ENCODE measurements at regions not wholly inside any gene's neighbourhood (a gene's known extent, or its start where the extent isn't known, plus 50 kb on each side); places are given as distances from the start of the nearest gene placed in this dataset.

- Histone ChIP-seq H3K36me3 (ENCODE audit: control insufficient read depth in 2 of 2, insufficient read depth in 1 of 2, low read length in 2 of 2) (no peaks in the 10 kb centered on the region), H3K4me3 (ENCODE audit: low read depth, low read length) (no peak overlapping the region), H3K4me1 (ENCODE audit: control insufficient read depth, insufficient read depth, low read length) (no peaks in the 10 kb centered on the region; the same call in 1 of the 2 replicates), H3K27ac (ENCODE audit: extremely low read depth, low read depth, low read length) (no peak overlapping the region), H3K9me3 (ENCODE audit: control insufficient read depth, insufficient read depth, low read depth, low read length) (no peaks in the 10 kb centered on the region)
- ChIA-PET CTCF (interaction anchor here (0.7 kb wide), 1 partner anchor 645 kb away, joined by 3 read pairs; no protein-coding TSS in a partner anchor), POLR2A (no interaction called here)
- TF ChIP-seq ZNF501 (tag by site-specific recombination; IDR thresholded peaks at IDR 0.05): no peak
- TF ChIP-seq ZNF513 (tag by site-specific recombination; IDR thresholded peaks at IDR 0.05): no peak
These were observed 258.9 kb upstream of the TCF21 start for GRCh38 chr6:133629970-133630369.

- Histone ChIP-seq H3K4me1 (ENCODE audit: control insufficient read depth, insufficient read depth, low read length) (no peaks in the 10 kb centered on the region; the same call in 1 of the 2 replicates), H3K9me3 (ENCODE audit: control insufficient read depth, insufficient read depth, low read depth, low read length) (no peaks in the 10 kb centered on the region), H3K36me3 (ENCODE audit: control insufficient read depth in 2 of 2, insufficient read depth in 1 of 2, low read length in 2 of 2) (no peaks in the 10 kb centered on the region), H3K27ac (ENCODE audit: extremely low read depth, low read depth, low read length) (no peak overlapping the region), H3K4me3 (ENCODE audit: low read depth, low read length) (no peak overlapping the region)
- ChIA-PET POLR2A (no interaction called here), CTCF (no interaction called here)
- TF ChIP-seq ZNF302 (tag by site-specific recombination; IDR thresholded peaks at IDR 0.05; ENCODE audit: low read depth) (no peak), ZFHX2 (tag by site-specific recombination; conservative IDR thresholded peaks at IDR 0.05) (no peak), ZNF18 (tag by site-specific recombination; IDR thresholded peaks at IDR 0.05) (no peak), ZSCAN18 (tag by site-specific recombination; IDR thresholded peaks at IDR 0.05) (no peak), ZNF174 (tag by site-specific recombination; IDR thresholded peaks at IDR 0.05) (no peak), SCRT1 (tag by site-specific recombination; IDR thresholded peaks at IDR 0.05; ENCODE audit: borderline replicate concordance) (no peak), ZFP41 (tag by site-specific recombination; IDR thresholded peaks at IDR 0.05; ENCODE audit: borderline replicate concordance) (no peak), ZNF292 (tag by site-specific recombination; IDR thresholded peaks at IDR 0.05; ENCODE audit: borderline replicate concordance, low read depth) (no peak), PATZ1 (tag by site-specific recombination; IDR thresholded peaks at IDR 0.05) (no peak), ZNF473 (tag by site-specific recombination; IDR thresholded peaks at IDR 0.05) (no peak), ZNF2 (tag by site-specific recombination; IDR thresholded peaks at IDR 0.05) (no peak), ZNF114 (tag by site-specific recombination; IDR thresholded peaks at IDR 0.05) (no peak), ZNF350 (tag by site-specific recombination; IDR thresholded peaks at IDR 0.05) (no peak), ZNF138 (tag by site-specific recombination; IDR thresholded peaks at IDR 0.05; ENCODE audit: borderline replicate concordance) (no peak)
These were observed 258.3 kb upstream of the TCF21 start for GRCh38 chr6:133630651-133631050.

All from HEK293 (cell line).